GM19328 (cell line): ENCODE measurements at regions not wholly inside any gene's neighbourhood (a gene's known extent, or its start where the extent isn't known, plus 50 kb on each side); places are given as distances from the start of the nearest gene placed in this dataset.

Source experiments
- ATAC-seq: cut with Tn5 transposase; IDR thresholded peaks from one replicate; pipeline ENCODE4 v1.9.1; 2021; ENCODE audit warnings: mild to moderate bottlenecking, moderate library complexity; ENCODE audit not compliant: unreplicated experiment

- ATAC-seq = no peak
Measured at GRCh38 chr4:27472364-27472763, 611.7 kb downstream of the STIM2 start.

DNA sequence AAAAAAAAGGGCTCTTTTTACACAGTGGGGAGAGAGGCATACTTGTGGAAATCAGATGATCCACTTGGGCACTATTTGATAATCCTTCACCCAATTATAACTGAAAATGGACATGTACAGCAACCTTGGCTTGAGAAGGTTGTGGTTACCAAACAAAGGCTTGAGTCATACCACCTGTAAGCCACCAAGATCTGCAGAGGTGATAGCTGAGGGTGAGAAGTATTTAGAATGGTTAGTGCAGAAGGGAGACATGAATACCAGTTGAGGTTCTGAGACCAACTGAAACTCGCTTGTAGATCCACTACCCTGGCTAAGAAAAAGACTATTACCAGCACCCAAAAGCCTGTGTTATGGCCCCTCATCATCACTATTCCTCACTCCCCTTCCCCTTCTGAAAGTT, 614.0 kb downstream of the STIM2 start:
- ATAC-seq = no peak

- no peak for ATAC-seq
Measured at GRCh38 chr4:27484216-27484615, 623.6 kb downstream of the STIM2 start.

- no peak for ATAC-seq
Measured at GRCh38 chr4:27490315-27490714, 629.7 kb downstream of the STIM2 start.

GRCh38 chr4:27490766-27491165, 630.1 kb downstream of the STIM2 start:
- ATAC-seq = no peak

DNA sequence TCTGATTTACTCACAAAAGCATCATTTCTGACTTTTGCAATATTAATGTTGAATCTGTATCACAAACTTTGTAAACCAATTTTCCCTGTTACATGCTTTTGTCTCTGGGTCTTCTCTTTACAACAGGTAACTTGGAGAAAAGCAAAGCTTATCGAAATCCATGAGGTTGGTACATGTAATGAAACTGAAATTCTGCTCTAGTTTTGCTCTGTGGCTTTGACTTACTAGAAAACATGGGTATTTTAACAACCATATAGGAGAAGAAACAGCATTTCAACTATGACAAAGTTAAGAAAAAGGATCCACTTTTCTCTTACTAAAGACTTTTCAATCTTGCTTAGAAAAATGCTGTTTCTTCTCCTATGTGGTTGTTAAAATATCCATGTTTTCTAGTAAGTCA, 645.8 kb downstream of the STIM2 start:
- no peak for ATAC-seq

DNA sequence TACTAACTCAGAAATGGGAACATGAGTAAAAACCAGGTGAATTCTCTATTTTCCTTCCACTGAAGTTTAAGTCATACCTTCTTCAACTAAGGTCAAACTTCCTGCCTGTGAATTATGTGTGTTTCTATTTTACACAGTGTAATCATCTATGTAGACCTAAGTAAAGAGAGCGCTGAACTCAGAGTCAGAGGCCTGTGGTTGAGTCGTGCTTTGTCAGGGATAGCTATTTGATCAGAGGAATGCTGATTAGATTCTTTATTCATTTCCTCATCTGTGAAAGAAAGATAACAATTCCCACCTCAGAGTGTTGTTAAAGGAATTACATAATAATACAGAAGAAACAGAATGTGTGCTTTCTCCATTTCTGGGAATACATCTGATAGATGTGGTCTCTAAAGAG, 654.1 kb downstream of the STIM2 start:
- ATAC-seq = no peak

GRCh38 chr4:27515140-27515539, 654.5 kb downstream of the STIM2 start:
- ATAC-seq = no peak

- ATAC-seq = no peak
Measured at GRCh38 chr4:27518876-27519275, 658.2 kb downstream of the STIM2 start.

DNA sequence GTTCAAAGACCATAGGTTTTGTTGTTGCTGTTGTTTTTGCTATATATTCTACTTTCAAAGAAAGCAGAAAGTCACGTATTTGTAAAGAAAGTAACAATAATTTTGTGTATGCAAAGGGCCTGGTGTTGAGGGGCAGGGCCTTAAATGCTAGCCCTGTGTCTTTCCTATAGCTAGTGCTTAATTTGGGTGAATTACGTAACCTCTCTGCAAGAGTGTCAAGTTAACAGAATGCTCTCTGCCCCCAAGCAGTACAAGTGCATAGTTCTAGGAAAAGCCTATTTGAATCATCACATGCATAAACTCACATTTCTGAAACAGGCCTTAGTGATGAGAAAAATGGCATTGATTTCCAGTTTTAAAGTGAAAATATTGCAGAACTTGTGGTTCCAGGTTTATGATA, 663.6 kb downstream of the STIM2 start:
- no peak for ATAC-seq

DNA sequence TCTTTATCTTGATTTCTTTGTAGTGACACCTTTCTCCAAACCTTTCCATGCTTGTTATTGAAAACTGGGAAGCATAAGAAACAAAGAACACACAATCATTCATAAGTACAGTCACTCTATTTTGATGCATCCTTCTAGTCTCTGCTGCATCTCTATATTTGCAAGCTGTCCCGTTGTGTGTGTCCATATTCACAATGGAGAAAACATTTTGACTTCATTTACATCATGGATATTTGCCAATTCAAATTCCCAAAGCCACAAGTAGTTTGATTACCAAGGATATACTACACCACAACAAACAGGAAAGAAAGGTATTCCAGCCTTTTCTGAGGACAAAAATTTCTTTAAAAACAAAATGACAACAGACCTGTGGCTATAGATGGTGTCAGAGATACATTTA, 673.8 kb downstream of the STIM2 start:
- no peak for ATAC-seq

DNA sequence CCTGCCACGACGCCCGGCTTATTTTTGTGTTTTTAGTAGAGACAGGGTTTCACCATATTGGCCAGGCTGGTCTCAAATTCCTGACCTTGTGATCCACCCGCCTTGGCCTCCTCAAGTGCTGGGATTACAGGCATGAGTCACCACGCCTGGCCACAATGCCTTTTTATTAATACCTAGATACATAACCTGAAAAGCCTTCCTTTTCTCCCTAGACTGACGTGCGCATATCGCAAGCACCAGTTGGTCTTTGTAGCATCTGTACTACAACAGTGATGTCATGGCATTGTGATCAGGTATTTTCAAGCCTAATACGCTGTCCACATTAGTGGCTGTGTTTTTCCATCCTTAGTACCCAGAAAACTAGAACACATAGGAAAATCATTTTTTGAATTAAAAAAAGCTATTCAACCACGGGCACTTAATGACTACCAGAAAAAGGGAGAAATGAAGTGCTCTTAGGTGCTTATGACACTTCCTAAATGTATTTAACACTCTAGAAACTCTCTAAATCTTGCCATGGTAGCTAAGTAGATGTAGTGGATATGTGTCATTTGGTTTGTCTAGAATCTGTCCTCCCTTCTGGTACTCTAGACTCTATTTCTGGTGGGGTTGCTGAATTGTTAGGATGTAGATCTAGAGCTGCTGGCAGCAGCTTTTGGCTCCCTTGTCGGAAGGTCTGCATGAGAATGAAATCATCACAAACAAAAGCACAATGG, 707.8 kb downstream of the STIM2 start:
- ATAC-seq = no peak

GRCh38 chr4:27568952-27569319, 708.3 kb downstream of the STIM2 start:
- ATAC-seq = no peak

GRCh38 chr4:27574743-27575142, 714.1 kb downstream of the STIM2 start:
- ATAC-seq = no peak

- no peak for ATAC-seq
Measured at GRCh38 chr4:27577951-27578350, 717.3 kb downstream of the STIM2 start.

GRCh38 chr4:27592738-27593137, 732.1 kb downstream of the STIM2 start:
- ATAC-seq = no peak

DNA sequence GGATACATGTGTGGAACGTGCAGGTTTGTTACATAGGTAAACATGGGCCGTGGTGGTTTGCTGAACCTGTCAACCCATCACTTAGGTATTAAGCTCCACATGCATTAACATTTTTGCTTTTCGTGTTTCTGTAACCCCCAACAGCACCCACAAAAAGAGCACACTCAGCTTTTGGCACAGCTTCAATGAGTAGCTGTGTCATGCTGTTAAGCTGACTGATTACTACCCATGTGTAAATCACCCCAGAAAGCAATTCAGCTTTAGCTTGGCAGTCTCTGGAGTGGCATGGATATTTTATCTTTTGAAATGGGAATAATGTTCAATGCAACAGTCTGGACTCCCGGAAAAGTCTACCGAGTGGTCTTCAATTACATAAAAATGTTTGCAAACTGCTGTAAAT, 734.3 kb downstream of the STIM2 start:
- ATAC-seq = no peak

DNA sequence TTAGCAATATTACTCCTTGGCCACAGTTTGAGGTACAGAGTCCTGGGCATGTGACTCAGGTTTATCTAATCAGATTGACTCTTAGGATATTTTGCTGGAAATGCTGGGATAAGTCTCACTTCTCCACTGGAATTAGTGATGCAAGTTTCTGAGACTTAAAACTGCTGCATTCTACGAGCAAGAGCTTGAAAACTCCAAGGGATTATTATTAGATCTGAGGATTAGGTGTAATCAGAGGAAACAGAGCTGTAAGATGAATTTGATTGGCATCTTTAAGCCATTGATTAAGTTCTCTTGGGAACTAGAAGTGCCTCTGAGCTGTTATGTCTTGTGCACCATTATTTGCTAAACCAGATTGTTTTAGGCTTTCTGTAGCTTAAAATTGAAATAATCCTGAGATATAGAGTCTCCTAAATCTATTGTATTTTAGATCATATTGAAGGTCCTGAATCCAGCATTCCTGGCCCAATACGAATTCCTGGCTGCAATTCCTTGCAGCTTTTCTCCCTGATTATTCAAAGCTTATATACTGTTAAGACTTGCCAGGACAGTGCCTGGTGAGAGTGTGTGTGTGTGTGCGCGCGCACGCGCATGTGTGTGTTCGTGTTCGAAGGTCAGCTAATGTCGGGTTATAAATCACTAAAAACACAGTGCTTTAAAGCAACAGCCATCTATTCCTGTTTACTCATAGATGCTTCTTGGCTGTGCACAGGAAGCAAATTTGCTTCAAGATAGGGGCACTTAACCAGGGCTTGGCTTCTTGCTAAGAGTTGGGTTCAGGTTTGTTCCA, 735.1 kb downstream of the STIM2 start:
- no peak for ATAC-seq

DNA sequence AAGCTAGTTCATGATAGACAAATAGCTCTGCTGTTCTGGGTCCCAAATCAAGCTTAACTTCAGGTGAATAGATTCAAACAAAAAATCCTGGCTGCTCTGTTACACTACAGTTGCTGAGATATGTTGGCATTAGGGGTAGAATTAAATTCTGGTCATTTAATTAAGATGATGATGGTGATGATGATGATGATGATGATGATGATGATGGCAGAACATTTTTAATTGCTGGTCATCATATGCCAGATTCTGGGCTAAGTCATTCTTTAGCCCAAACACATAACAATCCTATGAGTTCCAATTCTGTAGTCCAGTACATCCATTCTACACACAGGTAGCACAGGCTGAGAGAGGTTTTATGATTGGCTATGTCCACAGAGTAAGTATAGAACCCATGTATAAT, 741.5 kb downstream of the STIM2 start:
- no peak for ATAC-seq

DNA sequence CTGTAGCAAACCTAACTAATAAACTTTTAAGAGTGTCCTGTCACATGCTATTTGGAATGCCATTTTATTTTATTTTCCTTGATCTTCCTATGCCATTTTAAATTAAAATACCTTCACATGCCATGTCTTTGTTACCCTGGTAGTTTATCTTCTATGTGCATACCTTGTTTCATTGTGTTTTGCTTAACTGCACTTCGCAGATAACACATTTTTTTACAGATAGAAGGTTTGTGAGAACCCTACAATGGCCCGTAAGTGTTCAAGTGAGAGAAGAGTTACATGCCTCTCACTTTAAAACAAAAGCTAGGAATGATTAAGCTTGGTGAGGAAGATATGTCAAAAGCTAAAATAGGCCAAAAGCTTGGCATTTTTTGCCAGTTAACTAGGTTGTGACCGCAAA, 744.1 kb downstream of the STIM2 start:
- no peak for ATAC-seq

DNA sequence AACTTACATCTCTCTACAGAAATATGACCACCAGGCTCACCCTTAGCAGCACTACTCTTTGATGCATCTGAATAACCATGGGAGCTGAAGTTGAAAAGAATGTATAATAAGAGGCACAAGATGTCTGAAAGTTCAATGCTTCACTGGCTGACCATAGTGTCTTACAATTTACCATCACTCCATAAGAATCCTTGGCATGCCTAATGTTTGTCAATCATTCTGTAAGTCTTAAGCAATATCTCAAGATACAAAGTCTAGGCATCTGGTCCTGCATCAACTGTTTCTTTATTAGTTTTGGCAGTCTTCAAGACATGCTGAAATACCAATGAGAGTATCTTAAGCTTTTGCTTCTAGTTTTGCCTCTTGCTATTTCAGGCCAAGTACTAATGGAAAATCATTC, 755.5 kb downstream of the STIM2 start:
- ATAC-seq = no peak

- ATAC-seq = no peak
Measured at GRCh38 chr4:27619435-27619834, 758.8 kb downstream of the STIM2 start.

GRCh38 chr4:27620886-27621285, 760.2 kb downstream of the STIM2 start:
- no peak for ATAC-seq
